GM12875 (cell line): ENCODE measurements at regions not wholly inside any gene's neighbourhood (a gene's known extent, or its start where the extent isn't known, plus 50 kb on each side); places are given as distances from the start of the nearest gene placed in this dataset.

Source experiments
- H3K4me3 ChIP-seq: one replicate; pipeline ENCODE4 v1.5.1; 2011; ENCODE audit warnings: low read depth, low read length, control low read depth
- CTCF ChIP-seq: IDR thresholded peaks from 2 replicates; pipeline ENCODE4 v1.5.1; 2011; ENCODE audit warnings: low read depth, mild to moderate bottlenecking, control low read depth, inconsistent platforms, low read length, moderate library complexity, borderline replicate concordance; ENCODE audit not compliant: insufficient read depth

GRCh38 chr6:113574147-113574546 lies 283.0 kb upstream of the MARCKS start:
- no peak for TF ChIP-seq CTCF
- no peak overlapping the region for H3K4me3 ChIP-seq

GRCh38 chr6:113576310-113576709 lies 280.8 kb upstream of the MARCKS start:
- no peak overlapping the region for H3K4me3 ChIP-seq
- TF ChIP-seq CTCF: no peak

- TF ChIP-seq CTCF: no peak
- no peak overlapping the region for H3K4me3 ChIP-seq
These were observed 278.5 kb upstream of the MARCKS start for GRCh38 chr6:113578691-113579090.

GRCh38 chr6:113584767-113585166 lies 272.4 kb upstream of the MARCKS start:
- no peak overlapping the region for H3K4me3 ChIP-seq
- TF ChIP-seq CTCF: no peak

GRCh38 chr6:113585246-113585645 lies 271.9 kb upstream of the MARCKS start:
- no peak overlapping the region for H3K4me3 ChIP-seq
- no peak for TF ChIP-seq CTCF

DNA sequence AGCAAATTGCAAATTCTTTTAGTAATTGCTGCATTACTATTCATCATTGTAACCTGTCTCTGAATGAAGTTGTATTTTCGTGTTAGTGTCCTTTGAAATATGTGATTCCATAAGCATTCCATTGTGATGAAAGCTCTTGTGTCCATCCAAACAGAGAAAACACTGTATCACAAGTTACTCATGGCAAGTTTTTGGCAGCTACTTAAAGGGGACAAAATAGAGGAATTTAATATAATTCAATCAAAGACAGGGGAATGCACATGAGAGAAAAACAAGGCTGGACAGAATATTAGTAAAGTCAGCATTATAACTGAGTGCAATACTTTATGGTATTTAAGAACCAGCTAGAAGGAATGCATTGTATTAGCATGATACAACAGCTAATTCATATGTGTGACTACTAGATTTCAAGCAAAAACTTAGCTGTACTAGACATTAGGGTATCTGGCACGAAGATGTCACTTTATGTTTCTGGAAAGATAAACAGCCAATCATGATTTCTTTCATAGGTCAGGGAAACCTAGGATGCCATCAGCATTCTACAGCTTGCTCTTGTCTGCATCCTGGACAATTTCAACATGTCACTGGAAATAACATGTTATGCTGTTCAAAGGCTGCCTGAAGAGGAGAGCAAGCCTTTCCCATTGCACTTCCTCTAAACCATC lies 270.6 kb upstream of the MARCKS start:
- no peak for TF ChIP-seq CTCF
- H3K4me3 ChIP-seq: no peak overlapping the region

DNA sequence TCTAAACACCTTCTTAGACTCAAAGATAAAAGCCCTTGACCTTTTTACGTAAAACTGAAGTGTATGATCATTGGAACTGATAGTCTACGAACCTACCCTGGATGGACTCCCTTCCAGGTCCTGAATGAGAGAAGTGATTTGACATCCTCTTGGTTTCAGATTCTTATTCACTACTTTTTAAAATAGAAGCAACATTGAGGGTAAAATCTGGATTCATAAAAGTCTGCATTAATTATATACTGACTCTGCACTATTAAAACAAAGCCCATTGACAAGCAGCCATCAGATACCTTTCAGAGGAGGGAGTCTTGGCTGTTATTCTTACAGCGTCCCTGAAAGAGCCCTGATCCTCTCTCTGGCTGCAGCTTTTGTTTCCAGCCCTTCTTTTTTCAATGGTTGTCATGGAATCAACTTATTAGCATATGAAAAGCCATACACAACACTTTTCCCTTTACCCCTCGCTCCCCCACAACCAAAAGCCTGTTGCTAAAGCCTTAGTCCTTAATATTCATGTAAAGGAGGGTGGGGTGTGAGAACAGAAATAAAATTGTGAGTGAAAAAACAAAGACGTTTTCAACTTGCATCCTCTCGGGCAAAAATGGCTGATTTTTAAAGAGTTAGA lies 270.0 kb upstream of the MARCKS start:
- no peak for TF ChIP-seq CTCF
- no peak overlapping the region for H3K4me3 ChIP-seq
